ENCODE measurements at regions not wholly inside any gene's neighbourhood (a gene's known extent, or its start where the extent isn't known, plus 50 kb on each side); places are given as distances from the start of the nearest gene placed in this dataset.

- H3K9me3 Mint-ChIP-seq, result no peaks in the 10 kb centered on the region; a peak in 2 of 5 replicates
- H3K36me3 Mint-ChIP-seq (ENCODE audit: insufficient read depth in 1 of 3, low read depth in 3 of 3), result no peaks in the 10 kb centered on the region
- H2BK120ac ChIP-seq (ENCODE audit: low read depth, low read length, poor library complexity, severe bottlenecking), result no peak overlapping the region
Measured at GRCh38 chr17:27947005-27947406, 53.8 kb upstream of the LYRM9 start.

More at GRCh38 chr17:27947005-27947406, 53.8 kb upstream of the LYRM9 start:
- H3K56ac ChIP-seq (ENCODE audit: insufficient read length, low read depth, low read length), result no peak overlapping the region
- no peaks in the 10 kb centered on the region for H4K20me1 ChIP-seq (ENCODE audit: control insufficient read depth, insufficient read depth, insufficient read length)
- H2BK20ac ChIP-seq (ENCODE audit: low read depth, low read length, poor library complexity, severe bottlenecking), result no peak overlapping the region
- Mint-ChIP-seq H3K4me1 (peaks cover 21 to 32% of the 10 kb centered on the region in 2 experiments), H3K27ac (no peak overlapping the region), H3K27me3 (ENCODE audit: low read depth) (peaks cover 4% of the 10 kb centered on the region; the same call in 1 of the 2 replicates), H3K4me3 (no peak overlapping the region)
- no peak overlapping the region for H3K9ac ChIP-seq (ENCODE audit: extremely low read depth, insufficient read length, low read length)
- H3K23ac ChIP-seq (ENCODE audit: insufficient read length, low read depth, low read length), result no peak overlapping the region
- no peaks in the 10 kb centered on the region for H3K79me1 ChIP-seq (ENCODE audit: insufficient read depth, low read depth, low read length, poor library complexity, severe bottlenecking)
- H3K14ac ChIP-seq (ENCODE audit: insufficient read depth, low read length), result no peak overlapping the region
- WGBS (ENCODE audit: extremely low coverage, insufficient read length, low lambda C conversion rate), result no CpG with 5 or more reads among the region's 4 CpGs
- no peak overlapping the region for H3K18ac ChIP-seq (ENCODE audit: insufficient read length, low read depth, low read length)
- H3K4me1 ChIP-seq (ENCODE audit: insufficient read depth, low read length), result no peaks in the 10 kb centered on the region; the same call in 1 of the 2 replicates
- no peak overlapping the region for H2BK5ac ChIP-seq (ENCODE audit: insufficient read length, low read length)
- no peak overlapping the region for H4K8ac ChIP-seq (replicated peaks; ENCODE audit: insufficient read length, low read depth, low read length)
- H4K5ac ChIP-seq (ENCODE audit: insufficient read length, low read depth, low read length), result no peak overlapping the region
- no peak overlapping the region for H3K4ac ChIP-seq (ENCODE audit: low read depth, low read length)
- no peaks in the 10 kb centered on the region for H3K9me3 ChIP-seq (ENCODE audit: control insufficient read depth, low read depth, low read length)
- DNase-seq, result no peak
- no peak overlapping the region for H2AK5ac ChIP-seq (ENCODE audit: insufficient read length, low read length)
- H2BK15ac ChIP-seq (ENCODE audit: low read depth, low read length), result no peak overlapping the region
- H3K27me3 ChIP-seq (ENCODE audit: insufficient read depth, low read length), result no peaks in the 10 kb centered on the region
- H3K23me2 ChIP-seq (ENCODE audit: insufficient read length, low read depth, low read length, poor library complexity, severe bottlenecking), result no peaks in the 10 kb centered on the region
- H2BK12ac ChIP-seq (ENCODE audit: insufficient read length, low read depth, low read length), result no peak overlapping the region
- H3K79me2 ChIP-seq (ENCODE audit: insufficient read depth, low read length), result no peaks in the 10 kb centered on the region
- H3K27ac ChIP-seq (ENCODE audit: insufficient read length, low read depth, low read length), result no peak overlapping the region
- H2AFZ ChIP-seq (ENCODE audit: low read length), result no peak overlapping the region
- no peak overlapping the region for H3K4me2 ChIP-seq (ENCODE audit: insufficient read depth, insufficient read length, low read length)
- no peak overlapping the region for H4K91ac ChIP-seq (ENCODE audit: insufficient read length, low read depth, low read length)
- H3T11ph ChIP-seq (ENCODE audit: low read length), result no peak overlapping the region
- no peak for TF ChIP-seq CTCF (conservative IDR thresholded peaks at IDR 0.05)

Measured in H9 (cell line).